CD4-positive, CD25-positive, alpha-beta regulatory T cell (primary cell): ENCODE measurements at regions not wholly inside any gene's neighbourhood (a gene's known extent, or its start where the extent isn't known, plus 50 kb on each side); places are given as distances from the start of the nearest gene placed in this dataset.
A peak's percentile ranks its signal among the peaks of the same experiment; 100 is the strongest.

Experiments used
- ATAC-seq, 2 donors: fragments of 150-1000 bp; cut with Tn5 transposase; one replicate each; pipeline ENCODE4 v1.10.0; 2021; ENCODE audit warnings: low read depth in 2 of 2, moderate number of reproducible peaks in 2 of 2, moderate library complexity in 1 of 2
- DNase-seq, 3 donors: peaks; one replicate each; pipeline versions ENCODE4 v3.0.0 to v3.0.0-alpha.2; 2012 to 2022; ENCODE audit warnings: mixed read lengths in 1 of 3
- H3K27ac ChIP-seq: one replicate; pipeline ENCODE4 v1.7.0; 2013; ENCODE audit warnings: mild to moderate bottlenecking, low read length; ENCODE audit not compliant: insufficient read depth, poor library complexity, severe bottlenecking
- H3K27me3 ChIP-seq: one replicate; pipeline ENCODE4 v1.7.0; 2013; ENCODE audit warnings: low read length; ENCODE audit not compliant: control insufficient read depth, insufficient read depth
- H3K36me3 ChIP-seq: one replicate; pipeline ENCODE4 v1.7.0; 2013; ENCODE audit warnings: mild to moderate bottlenecking, low read length, moderate library complexity; ENCODE audit not compliant: control insufficient read depth, insufficient read depth
- H3K4me1 ChIP-seq: 2 replicates; pipeline ENCODE4 v1.7.0; 2013; ENCODE audit warnings: mild to moderate bottlenecking, low read length; ENCODE audit not compliant: insufficient read depth, control insufficient read depth, poor library complexity, severe bottlenecking
- H3K4me3 ChIP-seq: one replicate; pipeline ENCODE4 v1.7.0; 2013; ENCODE audit warnings: low read depth, mild to moderate bottlenecking, low read length, moderate library complexity
- H3K9me3 ChIP-seq, 2 experiments: 1 replicate in 1 of 2; 2 replicates in 1 of 2; pipeline ENCODE4 v1.7.0; 2013; ENCODE audit warnings: low read length in 2 of 2, mild to moderate bottlenecking in 1 of 2, moderate library complexity in 1 of 2; ENCODE audit not compliant: control insufficient read depth in 2 of 2
- H3K27ac Mint-ChIP-seq, 3 donors: one replicate each; pipeline ENCODE4 v1.8.0; 2020 to 2022; ENCODE audit warnings: mild to moderate bottlenecking in 3 of 3, mixed read lengths in 3 of 3, moderate library complexity in 2 of 3
- H3K27me3 Mint-ChIP-seq: one replicate; pipeline ENCODE4 v1.8.0; 2022; ENCODE audit warnings: mild to moderate bottlenecking, mixed read lengths
- H3K36me3 Mint-ChIP-seq: one replicate; pipeline ENCODE4 v1.8.0; 2020; ENCODE audit warnings: mixed read lengths
- H3K4me1 Mint-ChIP-seq, 4 donors: one replicate each; pipeline ENCODE4 v1.8.0; 2020 to 2022; ENCODE audit warnings: mixed read lengths in 4 of 4, mild to moderate bottlenecking in 1 of 4
- H3K4me3 Mint-ChIP-seq, 4 donors: one replicate each; pipeline ENCODE4 v1.8.0; 2020 to 2022; ENCODE audit warnings: mild to moderate bottlenecking in 4 of 4, mixed read lengths in 4 of 4, moderate library complexity in 3 of 4
- H3K9me3 Mint-ChIP-seq, 7 donors: one replicate each; pipeline ENCODE4 v1.8.0; 2020 to 2022; ENCODE audit warnings: mixed read lengths in 7 of 7, mild to moderate bottlenecking in 3 of 7, moderate library complexity in 2 of 7

- no peak for DNase-seq
- Histone ChIP-seq H3K36me3 (no peaks in the 10 kb centered on the region), H3K9me3 (no peaks in the 10 kb centered on the region), H3K27me3 (no peaks in the 10 kb centered on the region), H3K27ac (no peak overlapping the region), H3K4me1 (no peaks in the 10 kb centered on the region), H3K4me3 (no peak overlapping the region)
- H3K36me3 Mint-ChIP-seq: no peaks in the 10 kb centered on the region
- H3K4me1 Mint-ChIP-seq: no peaks in the 10 kb centered on the region
- no peak overlapping the region for H3K27ac Mint-ChIP-seq
- peaks cover 0 to 17% (median 7%) of the 10 kb centered on the region in 7 donors for H3K9me3 Mint-ChIP-seq
- no peak overlapping the region for H3K4me3 Mint-ChIP-seq
- no peaks in the 10 kb centered on the region for H3K27me3 Mint-ChIP-seq
- no peak for ATAC-seq
Observed at GRCh38 chr4:188934320-188934962, 795.2 kb downstream of the TRIML1 start.

DNA sequence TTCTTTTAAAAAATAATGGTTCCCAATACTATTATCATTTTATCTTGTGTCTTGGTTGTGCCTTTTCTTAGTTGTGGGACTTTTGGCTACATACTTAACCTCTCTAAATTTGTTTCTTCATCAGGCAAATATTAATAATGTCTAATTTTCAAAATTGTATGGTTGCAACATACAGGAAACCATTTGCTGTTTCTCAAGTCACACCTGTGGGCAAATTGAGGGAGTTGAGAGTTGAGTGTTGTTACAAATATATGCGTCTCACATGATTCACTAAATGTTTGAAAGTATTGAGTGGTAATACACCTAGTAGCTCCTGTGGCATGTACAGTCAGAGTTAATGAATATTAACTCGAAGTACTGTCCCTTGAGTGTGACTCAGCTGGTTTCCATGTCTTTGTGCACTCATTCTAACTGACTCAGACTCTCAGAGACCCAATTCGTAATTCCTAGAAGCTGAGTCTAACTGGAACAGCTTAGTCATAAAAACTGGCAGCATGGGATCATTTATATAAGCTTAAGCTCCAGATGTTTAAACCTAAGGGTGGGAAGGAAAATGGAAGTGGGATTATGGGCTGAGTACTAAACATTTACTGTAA, 802.4 kb downstream of the TRIML1 start:
- Mint-ChIP-seq H3K4me3 (no peak overlapping the region), H3K9me3 (peaks cover 2 to 13% (median 10%) of the 10 kb centered on the region in 7 donors), H3K27ac (no peak overlapping the region), H3K4me1 (no peaks in the 10 kb centered on the region), H3K27me3 (no peaks in the 10 kb centered on the region), H3K36me3 (no peaks in the 10 kb centered on the region)
- Histone ChIP-seq H3K4me1 (no peaks in the 10 kb centered on the region), H3K9me3 (no peaks in the 10 kb centered on the region), H3K27ac (no peak overlapping the region), H3K36me3 (no peaks in the 10 kb centered on the region), H3K27me3 (no peaks in the 10 kb centered on the region), H3K4me3 (no peak overlapping the region)
- ATAC-seq (no peak), DNase-seq (no peak)

- no peak for ATAC-seq
- Histone ChIP-seq H3K4me3 (no peak overlapping the region), H3K4me1 (no peaks in the 10 kb centered on the region), H3K27me3 (no peaks in the 10 kb centered on the region), H3K36me3 (no peaks in the 10 kb centered on the region), H3K27ac (no peak overlapping the region), H3K9me3 (no peaks in the 10 kb centered on the region)
- H3K27ac Mint-ChIP-seq: no peak overlapping the region
- H3K4me1 Mint-ChIP-seq: no peaks in the 10 kb centered on the region
- no peaks in the 10 kb centered on the region for H3K27me3 Mint-ChIP-seq
- no peaks in the 10 kb centered on the region for H3K36me3 Mint-ChIP-seq
- no peak overlapping the region for H3K4me3 Mint-ChIP-seq
- DNase-seq: no peak
- H3K9me3 Mint-ChIP-seq: peaks cover 3 to 13% (median 10%) of the 10 kb centered on the region in 7 donors
Observed at GRCh38 chr4:188942606-188943005, 803.4 kb downstream of the TRIML1 start.

GRCh38 chr4:188949596-188949995, 810.4 kb downstream of the TRIML1 start:
- no peaks in the 10 kb centered on the region for H3K9me3 ChIP-seq
- no peaks in the 10 kb centered on the region for H3K4me1 ChIP-seq
- no peaks in the 10 kb centered on the region for H3K27me3 ChIP-seq
- Mint-ChIP-seq H3K36me3 (no peaks in the 10 kb centered on the region), H3K4me3 (no peak overlapping the region), H3K9me3 (peaks cover 4 to 32% (median 9%) of the 10 kb centered on the region in 7 donors), H3K4me1 (no peaks in the 10 kb centered on the region), H3K27ac (no peak overlapping the region), H3K27me3 (no peaks in the 10 kb centered on the region)
- H3K36me3 ChIP-seq: no peaks in the 10 kb centered on the region
- no peak overlapping the region for H3K4me3 ChIP-seq
- H3K27ac ChIP-seq: no peak overlapping the region
- DNase-seq: no peak
- no peak for ATAC-seq

DNA sequence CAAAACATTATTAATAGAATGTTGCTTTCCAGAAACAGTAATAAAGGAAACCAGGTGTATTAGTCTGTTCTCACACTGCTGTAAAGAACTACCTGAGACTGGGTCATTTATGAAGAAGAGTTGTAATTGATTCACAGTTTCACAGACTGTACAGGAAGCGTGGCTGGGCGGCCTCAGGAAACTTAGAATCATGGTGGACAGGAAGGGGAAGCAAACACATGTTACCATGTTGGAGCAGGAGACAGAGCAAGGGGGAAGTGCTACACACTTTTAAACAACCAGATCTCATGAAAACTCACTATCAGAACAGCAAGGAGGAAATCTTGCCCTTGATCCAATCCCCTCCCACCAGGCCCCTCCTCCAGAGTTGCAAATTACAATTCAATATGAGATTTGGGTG, 815.8 kb downstream of the TRIML1 start:
- H3K9me3 Mint-ChIP-seq: peaks cover 3 to 41% (median 9%) of the 10 kb centered on the region in 7 donors
- no peak for ATAC-seq
- no peaks in the 10 kb centered on the region for H3K4me1 ChIP-seq
- no peaks in the 10 kb centered on the region for H3K36me3 Mint-ChIP-seq
- no peak overlapping the region for H3K27ac ChIP-seq
- no peaks in the 10 kb centered on the region for H3K9me3 ChIP-seq
- H3K27me3 Mint-ChIP-seq: no peaks in the 10 kb centered on the region
- H3K27me3 ChIP-seq: no peaks in the 10 kb centered on the region
- H3K4me3 Mint-ChIP-seq: no peak overlapping the region
- no peaks in the 10 kb centered on the region for H3K36me3 ChIP-seq
- no peaks in the 10 kb centered on the region for H3K4me1 Mint-ChIP-seq
- no peak overlapping the region for H3K4me3 ChIP-seq
- no peak overlapping the region for H3K27ac Mint-ChIP-seq
- DNase-seq: no peak

DNA sequence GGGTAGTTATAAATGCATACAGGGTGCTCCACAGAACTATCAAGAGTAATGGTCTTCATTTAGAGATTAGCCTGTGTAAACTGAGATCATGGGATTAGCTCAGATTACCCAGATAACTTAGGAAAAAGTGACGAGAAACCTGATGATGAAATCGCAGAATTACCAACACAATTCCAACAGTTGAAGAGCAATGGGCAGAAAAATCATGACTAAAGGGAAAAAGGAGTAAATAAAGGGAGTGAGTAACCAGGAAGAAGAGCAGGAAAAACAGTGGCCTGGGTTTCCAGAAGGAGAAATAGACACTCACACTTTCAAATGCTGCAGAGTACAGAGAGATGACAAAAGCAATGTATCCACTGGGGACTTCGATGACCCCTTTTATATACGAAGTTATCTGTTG, 817.3 kb downstream of the TRIML1 start:
- H3K27ac Mint-ChIP-seq: peak overlapping the region in 1 of 3 donors; percentile 35
- H3K27ac ChIP-seq: no peak overlapping the region
- H3K36me3 Mint-ChIP-seq: no peaks in the 10 kb centered on the region
- no peaks in the 10 kb centered on the region for H3K27me3 Mint-ChIP-seq
- H3K9me3 Mint-ChIP-seq: peaks cover 1 to 41% (median 9%) of the 10 kb centered on the region in 7 donors
- no peaks in the 10 kb centered on the region for H3K4me1 Mint-ChIP-seq
- ATAC-seq: no peak
- H3K36me3 ChIP-seq: no peaks in the 10 kb centered on the region
- H3K9me3 ChIP-seq: no peaks in the 10 kb centered on the region
- no peak overlapping the region for H3K4me3 ChIP-seq
- H3K4me1 ChIP-seq: no peaks in the 10 kb centered on the region
- no peak overlapping the region for H3K4me3 Mint-ChIP-seq
- no peak for DNase-seq
- no peaks in the 10 kb centered on the region for H3K27me3 ChIP-seq

DNA sequence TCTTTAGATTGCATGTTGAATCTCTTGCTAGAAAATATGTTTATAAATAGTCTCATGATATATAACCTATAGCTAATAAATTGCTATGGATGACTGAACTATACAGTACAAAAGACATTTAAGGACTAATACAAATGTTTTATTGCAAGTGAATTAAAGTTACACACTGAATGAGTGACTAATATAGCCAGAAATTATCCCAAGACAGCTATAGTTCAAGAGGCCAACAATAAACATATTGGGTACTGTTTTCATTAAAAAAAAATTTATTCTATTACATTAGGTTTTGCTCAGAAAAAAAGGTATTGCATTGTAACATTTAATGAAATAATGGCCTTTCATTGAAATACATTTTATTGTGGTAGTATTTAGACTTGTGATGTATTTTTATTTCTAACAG, 819.1 kb downstream of the TRIML1 start:
- Mint-ChIP-seq H3K27me3 (no peaks in the 10 kb centered on the region), H3K36me3 (no peaks in the 10 kb centered on the region), H3K27ac (no peak overlapping the region), H3K4me1 (no peaks in the 10 kb centered on the region), H3K4me3 (no peak overlapping the region), H3K9me3 (peaks cover 1 to 34% (median 5%) of the 10 kb centered on the region in 7 donors)
- no peaks in the 10 kb centered on the region for H3K4me1 ChIP-seq
- H3K36me3 ChIP-seq: no peaks in the 10 kb centered on the region
- DNase-seq (no peak), ATAC-seq (no peak)
- no peaks in the 10 kb centered on the region for H3K27me3 ChIP-seq
- no peak overlapping the region for H3K27ac ChIP-seq
- no peak overlapping the region for H3K4me3 ChIP-seq
- H3K9me3 ChIP-seq: peaks cover 0 to 5% of the 10 kb centered on the region in 2 experiments

DNA sequence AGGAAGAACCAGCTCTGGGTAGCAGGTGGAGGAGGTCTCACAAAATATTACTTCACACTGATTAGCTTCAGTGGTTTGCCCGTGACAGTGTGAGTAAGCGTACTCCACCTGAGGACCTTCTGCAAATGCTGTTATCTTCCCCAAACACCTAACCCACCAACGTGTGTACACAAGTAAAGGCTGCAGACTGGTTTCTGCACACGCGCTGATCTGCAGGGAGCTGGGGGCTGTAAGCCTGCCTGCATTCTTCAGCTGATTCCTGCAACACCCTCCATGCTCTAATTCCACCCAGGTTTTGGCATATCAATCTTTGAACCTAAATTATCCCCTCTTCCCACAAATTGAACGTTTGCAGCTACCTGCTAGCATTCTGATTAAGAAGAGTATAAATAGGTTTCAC, 820.2 kb downstream of the TRIML1 start:
- Mint-ChIP-seq H3K4me3 (no peak overlapping the region), H3K36me3 (no peaks in the 10 kb centered on the region), H3K4me1 (no peaks in the 10 kb centered on the region), H3K9me3 (peaks cover 1 to 31% (median 6%) of the 10 kb centered on the region in 7 donors), H3K27me3 (no peaks in the 10 kb centered on the region), H3K27ac (no peak overlapping the region)
- Histone ChIP-seq H3K27ac (no peak overlapping the region), H3K4me1 (no peaks in the 10 kb centered on the region), H3K36me3 (no peaks in the 10 kb centered on the region), H3K4me3 (no peak overlapping the region), H3K9me3 (peaks cover 0 to 5% of the 10 kb centered on the region in 2 experiments), H3K27me3 (no peaks in the 10 kb centered on the region)
- ATAC-seq: no peak
- no peak for DNase-seq
